Fibroblast of gingiva (primary cell): ENCODE measurements at regions not wholly inside any gene's neighbourhood (a gene's known extent, or its start where the extent isn't known, plus 50 kb on each side); places are given as distances from the start of the nearest gene placed in this dataset.

Experiments used
- DNase-seq: peaks from one replicate; pipeline ENCODE4 v3.0.0-alpha.2; 2011; ENCODE audit warnings: low read depth

DNA sequence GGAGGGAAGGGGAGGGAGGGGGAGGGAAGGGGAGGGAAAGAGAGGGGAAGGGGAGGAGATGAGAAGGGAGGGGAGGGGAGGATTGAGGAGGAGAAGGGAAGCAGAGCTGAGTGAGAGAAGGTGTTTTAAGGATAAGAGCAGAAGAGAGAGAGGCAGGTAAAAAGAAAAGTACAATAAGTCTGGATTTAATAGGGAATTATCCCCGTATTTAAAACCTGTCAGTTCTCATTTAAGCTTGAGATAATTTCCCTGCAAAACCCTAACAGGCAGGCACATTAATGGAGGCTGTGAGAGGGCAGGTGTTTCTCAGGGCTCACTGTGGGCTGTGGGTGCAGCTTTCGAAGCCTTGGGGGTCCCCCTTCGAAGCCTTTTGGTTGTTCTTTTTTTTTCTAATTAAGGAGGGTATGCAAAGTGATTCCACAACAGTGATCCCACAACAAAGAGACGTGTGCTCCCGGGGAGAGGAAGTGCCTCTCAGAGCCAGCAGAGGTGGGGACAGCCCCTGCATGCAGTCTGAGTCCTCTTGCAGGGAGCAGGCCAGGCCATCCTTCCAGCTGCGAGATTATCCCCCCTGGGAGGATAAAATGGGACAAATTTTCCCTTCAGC lies 317.9 kb upstream of the IRX1 start:
- DNase-seq = no peak

DNA sequence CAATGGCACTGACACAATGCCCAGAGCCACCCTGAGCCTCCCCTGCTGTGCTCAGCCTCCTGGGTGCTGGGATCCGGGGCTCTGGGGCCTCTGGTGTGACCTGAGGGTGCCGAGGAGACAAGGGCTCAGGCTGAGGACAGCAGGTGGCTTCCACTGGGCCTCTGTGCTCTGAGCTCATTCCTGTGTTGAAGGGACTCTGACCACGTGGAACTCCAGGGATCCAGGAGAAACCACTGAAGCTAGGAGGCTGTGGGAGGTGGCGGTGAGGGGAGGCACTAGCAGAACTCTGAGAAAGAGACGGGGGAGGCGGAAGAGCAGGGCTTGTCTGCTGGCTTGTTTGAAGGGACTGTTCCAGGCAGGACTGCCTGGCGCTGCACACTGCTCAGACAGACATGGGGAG lies 318.7 kb upstream of the IRX1 start:
- no peak for DNase-seq

DNA sequence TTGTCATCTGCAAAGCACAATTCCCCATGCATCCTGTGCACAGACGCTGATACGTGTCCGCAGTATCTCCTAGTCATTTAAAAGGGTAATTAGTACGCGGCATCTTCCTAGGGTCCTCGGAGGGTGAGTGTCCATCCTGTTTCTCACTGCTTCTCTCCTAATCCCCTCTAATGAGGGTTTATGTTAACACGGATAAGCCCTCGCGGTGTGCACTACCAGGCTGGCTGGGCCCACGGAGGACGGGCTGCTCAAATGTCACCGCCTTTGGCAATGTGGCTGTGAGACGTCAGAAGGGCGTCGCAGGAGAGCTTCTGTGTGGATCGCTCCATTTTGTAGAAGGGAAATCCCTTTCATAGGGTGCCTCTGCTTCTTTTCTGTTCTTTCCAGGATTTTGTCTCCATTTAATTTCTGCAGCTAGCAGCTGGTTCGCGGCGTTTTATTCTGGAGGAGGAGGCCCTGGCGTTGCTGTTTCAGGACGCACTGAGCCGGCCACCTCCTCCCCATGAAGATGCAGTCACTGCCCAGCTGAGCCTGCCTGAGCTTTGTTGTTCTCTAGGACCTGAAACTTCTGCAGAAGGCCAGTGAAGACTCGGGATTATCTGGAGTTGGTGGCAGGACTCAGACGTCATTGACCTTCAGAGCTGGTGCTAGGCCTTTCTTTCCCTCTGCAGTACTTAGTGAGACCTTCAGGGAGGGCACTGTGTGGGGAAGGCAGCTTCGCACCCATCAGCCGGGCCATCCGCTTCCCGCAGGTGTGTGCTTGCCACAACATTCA lies 326.1 kb upstream of the IRX1 start:
- no peak for DNase-seq

DNA sequence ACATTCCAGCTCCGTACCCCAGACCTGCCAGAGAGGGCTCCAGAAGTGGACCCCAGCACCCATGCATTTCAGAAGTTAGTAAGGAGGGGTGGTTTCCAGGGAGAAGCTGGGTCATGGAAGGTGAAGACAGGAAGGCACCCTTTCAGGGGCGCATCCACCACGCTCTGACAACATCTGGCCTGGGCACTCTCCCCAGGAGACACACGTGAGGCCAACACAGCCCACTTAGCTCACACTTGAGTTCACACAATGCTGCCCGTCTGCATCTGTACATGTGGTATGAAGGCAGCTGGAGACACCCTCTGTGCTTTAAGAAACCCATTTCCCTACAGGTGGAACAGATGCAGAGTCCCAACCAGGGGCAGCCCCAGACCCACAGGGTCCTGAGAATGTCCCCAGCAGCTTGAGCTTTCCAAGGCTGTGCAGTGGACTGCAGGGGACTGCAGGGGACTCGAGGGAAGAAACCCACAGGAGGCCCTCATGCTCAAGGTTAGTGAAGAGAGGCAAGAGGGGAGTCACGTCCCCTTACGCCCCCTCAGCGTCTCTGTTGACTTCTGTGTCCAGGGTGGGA lies 326.8 kb upstream of the IRX1 start:
- DNase-seq = no peak

DNA sequence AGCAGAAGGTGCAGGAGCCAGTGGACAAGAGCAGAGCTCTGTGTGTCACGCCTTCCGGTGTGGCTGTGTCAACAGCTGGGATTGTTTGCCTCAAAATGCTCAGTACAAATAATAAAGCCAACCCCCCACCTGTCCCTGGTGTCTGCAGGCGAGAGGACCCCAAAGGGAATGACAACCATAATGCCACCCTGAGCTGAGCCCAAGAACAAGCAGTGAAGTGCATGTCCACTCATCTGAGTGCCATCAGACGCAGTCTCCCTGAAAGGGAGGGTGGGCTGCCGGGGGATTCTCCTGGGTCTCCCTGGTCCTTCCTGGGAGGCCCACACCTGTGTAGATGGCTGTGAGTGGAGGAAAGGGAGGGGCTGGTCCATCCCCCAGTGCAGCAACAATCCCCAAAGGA lies 328.8 kb upstream of the IRX1 start:
- DNase-seq = no peak

DNA sequence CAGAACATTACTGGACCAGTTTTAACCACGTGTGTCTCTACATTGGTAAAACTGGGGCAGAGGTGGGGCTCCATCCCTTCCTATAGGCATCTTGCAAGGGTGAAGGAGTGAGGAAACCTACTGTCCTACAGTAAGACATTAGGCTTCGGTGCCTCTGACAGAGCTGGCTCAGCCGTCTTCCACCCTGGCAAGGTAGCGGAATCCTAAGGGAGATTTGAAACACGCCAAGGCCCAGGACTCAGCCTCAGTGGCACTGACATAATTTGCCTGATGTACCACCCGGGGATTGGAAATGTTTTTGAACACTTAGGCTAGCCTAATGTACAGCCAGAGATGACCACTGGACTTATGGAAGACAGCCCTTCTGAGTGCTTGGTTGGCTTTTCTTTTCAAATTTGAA lies 329.7 kb upstream of the IRX1 start:
- DNase-seq = no peak

DNA sequence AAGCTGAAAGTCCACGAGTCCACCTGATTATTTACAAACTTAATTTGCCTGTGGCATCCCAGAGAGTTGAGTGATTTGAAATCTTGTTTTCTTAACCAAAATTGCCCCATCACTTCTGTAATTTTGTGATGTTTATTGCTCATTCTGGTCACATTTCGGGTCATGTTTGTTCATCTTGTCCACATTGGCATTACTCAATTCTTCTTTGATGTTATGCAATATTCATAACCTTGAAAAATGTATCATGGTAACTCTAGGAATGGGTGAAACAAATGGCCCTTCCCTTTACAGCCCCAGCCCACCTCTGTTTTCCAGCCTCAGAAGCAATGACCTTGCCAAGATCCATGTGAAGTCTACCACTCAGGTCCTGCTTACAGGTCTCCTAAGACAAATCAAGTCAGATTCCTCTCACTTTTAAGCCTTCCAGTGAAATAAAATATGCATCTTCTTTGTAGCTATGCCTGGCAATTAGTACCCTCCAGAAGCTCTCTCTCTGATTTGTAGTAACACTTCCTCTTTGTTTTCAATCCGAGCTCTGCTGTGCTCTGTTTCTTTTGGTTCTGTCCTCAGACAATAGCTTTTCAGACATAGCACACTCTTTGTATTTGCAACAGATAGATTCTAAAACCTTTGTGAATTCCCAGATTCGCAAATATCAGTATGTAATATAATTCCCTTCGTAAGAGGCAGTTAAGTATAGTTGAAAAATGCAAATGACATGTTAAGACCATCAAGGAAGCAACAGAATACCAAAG lies 330.3 kb upstream of the IRX1 start:
- DNase-seq = no peak

DNA sequence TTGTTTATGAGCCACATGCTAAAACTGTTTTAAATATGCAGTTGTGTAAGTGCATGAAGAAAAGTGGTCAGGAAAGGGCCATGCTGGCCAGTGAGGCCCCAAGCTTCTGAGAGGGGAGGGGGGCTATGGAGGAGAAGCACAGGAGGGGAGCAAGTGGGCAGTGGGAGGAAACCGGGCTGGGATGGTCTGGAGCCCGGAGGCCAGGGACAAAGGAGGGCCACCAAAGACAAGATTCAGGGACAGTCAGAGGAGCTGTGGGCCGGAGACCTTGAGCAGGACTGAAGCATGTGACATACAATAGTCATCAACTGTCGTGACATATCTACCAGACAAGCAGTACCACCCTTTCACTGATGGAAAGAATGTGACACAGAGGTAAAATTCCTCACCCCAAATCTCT lies 333.2 kb upstream of the IRX1 start:
- no peak for DNase-seq

DNA sequence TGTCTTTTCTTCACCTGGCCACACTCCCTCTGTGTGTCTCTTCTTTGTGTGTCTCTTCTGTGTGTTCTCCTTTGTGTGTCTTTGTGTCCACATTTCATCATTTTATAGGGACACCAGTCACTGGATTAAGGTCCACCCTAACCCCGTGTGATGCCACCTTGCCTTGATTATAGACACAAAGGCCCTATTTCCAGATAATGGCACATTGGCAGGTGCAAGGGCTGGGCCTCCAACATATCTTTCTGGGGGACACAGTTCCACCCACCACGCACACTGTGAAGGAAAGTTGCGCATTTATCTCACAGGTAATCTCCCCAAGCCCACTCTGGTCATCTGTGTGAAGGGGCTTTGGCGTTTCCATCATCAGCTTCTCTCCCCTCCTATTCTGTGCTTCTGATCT lies 334.6 kb upstream of the IRX1 start:
- DNase-seq = no peak

DNA sequence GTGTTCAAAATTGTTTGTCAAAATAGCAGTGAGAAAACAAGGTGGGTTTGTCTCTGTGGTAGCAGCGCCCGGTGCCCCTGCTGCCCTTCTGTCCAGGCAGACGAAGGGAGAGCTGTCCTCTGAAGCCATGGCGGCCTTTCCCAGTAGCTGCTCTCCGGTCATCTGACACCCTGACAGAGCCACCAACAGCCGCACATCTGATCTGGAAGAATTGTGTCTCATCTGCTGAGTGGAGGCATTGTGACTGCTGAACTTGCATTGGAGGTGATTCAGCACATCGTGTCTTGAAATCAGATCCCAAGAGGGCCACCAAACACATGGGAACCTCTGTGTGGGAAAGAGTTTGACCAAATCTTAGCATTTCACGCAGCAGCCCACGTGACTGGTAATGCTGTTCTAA lies 337.6 kb upstream of the IRX1 start:
- no peak for DNase-seq

DNA sequence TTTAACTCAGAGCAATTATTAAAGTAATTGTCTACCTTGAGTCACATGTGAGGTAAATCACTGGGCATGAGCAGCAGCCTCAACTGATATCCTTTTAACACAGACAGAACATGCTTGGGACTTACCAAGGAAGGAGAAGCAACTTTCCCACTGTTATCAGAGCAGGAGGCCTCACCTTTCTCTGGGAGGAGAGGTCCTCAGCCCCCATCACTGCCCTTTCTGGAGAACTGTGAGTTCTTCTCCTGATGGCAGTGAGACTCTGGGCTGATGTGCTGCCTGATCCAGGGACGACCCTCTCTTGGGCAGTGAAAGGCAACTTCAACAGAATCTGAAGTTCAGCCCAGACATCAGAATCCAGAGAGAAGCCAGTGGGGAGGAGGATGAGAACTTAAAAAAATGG lies 343.4 kb upstream of the IRX1 start:
- DNase-seq = no peak

DNA sequence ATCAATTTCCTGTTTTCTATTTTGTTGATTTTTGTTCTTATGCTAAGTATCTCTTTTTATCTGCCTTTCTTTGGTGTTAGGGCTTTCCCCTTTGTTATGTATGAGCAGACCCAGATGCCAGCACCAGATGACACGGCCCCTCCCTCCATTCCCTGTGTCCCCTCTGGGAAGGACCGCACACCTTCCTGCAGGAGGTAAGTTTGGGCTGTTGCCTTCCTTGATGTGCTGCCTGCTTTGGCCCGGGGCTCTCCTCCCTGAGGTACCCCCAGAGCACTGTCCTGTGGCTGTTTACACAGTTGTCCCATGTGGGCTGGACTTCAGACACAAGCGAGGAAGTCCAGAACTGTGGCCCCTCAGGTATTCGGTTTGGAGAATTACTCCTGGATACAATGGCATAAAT lies 343.8 kb upstream of the IRX1 start:
- no peak for DNase-seq

DNA sequence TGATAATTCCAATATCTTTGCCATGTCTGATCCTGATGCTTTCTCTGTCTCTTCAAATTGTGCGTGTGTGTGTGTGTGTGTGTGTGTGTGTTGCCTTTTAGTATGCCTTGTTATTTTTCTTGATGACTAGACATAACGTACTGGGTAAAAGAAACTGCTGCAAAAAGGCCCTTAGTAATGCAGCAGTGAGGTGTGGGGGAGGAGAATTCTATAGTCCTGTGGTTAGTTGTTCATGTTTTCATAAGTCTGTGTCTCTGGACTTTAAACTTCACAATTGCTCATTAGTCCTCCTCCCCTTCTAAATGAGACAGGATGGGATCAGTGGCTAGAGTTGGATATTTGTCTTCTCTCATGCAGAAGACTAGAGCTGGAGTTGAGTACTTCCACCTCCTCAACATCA lies 346.2 kb upstream of the IRX1 start:
- no peak for DNase-seq

DNA sequence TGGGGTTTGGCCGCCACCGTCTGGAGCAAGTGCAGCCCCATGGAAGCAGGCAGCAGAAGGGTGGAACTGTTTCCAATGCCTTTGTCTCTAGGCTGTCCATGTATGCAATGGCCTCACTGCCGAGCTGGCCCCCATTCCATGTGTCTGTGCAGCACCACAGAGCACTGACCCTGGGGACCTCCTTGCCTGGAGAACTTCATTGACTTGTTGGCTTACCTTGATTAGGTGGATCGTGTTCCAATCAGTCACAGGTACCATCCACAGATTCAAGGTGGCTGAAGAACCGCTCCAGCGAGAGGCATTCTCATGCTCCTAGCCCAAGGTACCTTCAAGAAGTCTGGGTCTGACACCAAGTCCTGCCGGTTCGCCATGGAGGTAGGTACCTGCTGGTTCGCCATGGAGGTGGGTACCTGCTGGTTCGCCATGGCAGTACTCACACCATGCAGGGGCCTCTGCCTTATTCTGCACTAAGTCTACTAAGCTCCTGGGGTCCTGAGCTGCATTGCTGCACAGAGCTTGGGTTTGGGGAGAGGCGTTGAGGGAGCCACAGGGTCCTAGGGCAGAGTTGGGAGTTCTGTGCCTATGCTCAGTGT lies 358.3 kb upstream of the IRX1 start:
- no peak for DNase-seq

DNA sequence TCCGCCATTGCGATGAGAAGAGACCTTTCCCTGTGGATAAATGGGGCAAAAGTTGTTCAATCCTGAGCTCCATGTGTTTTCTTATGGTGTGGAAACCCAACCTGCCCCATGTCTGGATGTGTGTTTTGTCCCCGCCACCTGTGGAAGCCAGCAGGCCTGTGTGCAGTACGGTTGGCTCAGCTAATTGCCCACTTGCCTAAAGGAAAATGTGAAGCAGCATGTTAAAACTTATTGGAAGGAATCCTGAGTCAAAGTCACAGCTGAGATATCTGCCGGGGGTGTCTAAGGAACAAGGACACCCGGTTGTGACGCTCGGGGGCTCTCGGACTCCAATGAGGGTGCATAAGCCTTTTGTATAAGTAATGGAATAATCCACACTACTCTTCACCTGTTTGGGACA lies 361.1 kb upstream of the IRX1 start:
- no peak for DNase-seq

DNA sequence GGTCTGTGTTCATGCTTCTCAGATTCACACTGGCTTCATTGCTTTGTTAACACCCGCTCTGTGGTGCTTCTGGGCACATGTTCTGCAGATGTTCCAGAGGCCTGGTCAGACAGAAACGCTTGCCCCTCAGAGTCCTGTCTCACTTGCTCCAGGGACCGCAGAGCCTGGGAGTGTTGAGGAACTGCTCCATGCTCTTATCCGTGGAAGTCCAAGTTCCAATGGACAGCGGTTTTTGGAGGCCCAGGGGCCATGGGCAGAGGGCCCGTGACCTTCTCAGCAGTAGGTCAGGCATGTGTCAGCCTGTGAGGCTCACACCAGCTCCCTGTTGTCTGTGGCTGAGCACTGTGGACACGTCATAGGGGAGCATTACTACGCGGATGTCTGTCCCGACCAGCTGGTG lies 364.7 kb upstream of the IRX1 start:
- DNase-seq = no peak

DNA sequence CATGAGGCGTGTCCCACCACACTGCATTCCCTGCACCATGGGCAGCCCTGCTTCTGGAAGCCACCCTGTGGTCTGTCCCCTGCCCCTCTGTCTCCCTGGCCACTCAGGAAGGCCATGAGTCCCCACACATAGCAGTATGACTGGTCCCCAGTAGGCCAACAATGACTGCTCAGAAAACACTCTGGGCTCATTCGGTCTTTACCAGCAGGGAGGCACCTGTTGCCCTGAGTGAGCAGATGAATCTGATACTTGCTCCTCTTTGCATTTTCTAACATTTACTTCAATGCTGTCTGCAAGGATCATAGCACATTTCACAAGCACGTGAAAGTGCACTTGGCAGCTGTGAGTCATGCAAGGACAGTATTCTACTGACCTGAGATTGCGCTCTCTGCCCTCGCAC lies 365.4 kb upstream of the IRX1 start:
- no peak for DNase-seq

DNA sequence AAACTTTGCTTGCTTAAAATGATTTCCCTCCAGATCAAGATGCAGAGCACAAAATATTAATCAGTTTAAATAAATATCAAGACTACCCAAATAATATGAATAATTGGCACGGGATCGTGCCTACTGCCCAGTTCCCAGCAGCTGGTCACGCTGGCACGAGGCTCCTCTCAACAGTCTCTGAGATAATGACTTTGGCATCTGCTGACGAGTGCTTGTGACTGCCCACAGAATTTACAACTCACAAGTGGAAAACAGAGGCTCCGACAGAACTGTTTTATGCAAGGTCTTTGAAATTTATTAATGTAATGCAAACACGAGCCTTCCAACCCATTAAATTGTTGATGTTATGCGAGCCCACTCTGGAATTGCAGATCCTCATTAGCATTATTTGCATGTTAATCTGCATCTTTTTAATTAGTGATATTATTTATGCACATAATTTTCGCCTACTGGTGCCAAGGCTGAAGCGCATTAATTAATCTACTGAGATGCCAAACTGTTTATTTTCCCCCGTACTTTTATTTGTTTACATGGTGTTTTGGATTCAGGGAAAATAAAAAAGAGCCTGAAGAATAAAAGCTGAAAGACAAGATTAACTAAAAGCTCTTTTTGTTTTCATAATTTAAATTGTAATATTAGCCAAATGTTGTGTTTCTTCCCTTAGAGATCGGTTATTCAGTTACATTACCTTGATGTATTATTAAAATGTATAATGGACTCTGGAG lies 369.3 kb upstream of the IRX1 start:
- DNase-seq = no peak

DNA sequence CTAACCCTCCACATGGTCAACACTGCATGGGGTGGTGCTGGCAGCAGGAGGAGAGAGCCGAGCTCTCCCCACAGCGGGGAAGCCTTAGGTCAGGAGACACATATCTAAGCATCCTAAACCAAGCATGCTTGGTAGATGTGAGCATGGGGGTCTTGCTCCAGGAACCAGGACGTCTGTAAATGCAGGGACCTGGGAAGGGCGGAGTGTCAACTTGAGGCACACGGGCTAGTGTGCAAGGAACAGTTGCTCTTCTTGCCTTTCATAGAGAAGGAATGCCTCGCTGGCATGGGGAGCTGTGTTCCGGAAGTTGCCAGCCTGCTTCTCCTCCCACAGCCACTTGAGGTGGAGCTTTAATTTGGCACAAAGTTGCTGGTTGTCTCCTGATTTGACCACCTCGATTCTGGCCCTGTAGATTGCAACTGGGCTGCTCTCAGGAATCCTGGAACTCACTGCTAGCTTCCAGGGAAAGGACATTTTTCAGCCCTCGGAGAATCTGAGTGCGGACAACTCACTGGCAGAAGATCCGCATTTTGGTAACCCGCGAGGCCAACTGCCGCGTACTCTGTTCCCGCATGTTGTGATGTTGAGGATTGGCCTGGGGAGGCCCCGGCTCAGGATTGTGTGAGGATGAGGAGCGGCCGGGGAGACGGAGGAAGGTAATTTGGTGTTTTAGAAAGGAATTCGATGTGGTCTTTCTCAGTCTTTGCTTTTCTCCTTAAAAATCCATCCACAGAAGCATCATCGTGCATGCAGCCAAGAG lies 370.3 kb upstream of the IRX1 start:
- DNase-seq = no peak

DNA sequence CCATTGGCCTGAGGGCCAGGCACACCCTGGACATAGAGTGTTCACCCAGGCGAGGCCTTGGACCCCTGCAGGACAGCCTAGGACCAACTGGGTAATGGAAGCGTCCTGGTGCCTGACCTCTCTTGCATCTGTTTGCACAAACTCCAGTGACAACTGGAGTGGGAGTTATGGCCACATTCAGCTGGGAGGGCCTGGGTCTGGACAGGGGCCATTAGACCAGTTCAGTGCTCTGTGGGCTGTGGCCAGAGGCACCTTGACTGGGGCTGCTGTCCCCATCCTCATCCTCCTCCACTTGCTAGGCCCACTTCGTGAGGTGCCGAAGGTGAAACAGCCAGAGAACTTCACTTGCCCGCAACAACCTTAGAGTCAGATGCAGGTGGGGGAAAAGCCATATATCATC lies 372.7 kb upstream of the IRX1 start:
- no peak for DNase-seq

DNA sequence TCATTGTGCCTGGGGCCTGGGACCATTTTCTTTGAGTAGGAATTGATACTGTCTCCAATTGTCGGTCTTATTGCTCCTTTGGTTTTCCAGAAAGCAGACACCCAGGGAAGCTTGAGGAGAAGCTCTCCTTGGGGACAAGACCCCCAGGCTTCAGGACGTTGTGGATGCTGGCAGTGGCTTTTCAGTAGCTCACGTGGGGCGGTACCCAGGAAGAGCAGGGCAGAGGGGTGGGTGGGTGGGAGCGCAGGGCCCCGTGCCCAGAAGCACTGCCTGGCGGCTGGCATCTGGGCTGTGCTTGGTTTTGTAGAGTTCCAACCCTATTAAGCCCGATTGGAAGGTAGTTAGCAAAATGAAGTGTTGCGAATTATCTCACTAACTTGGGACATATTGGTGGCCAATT lies 374.2 kb upstream of the IRX1 start:
- DNase-seq = no peak
